ENCODE measurements at regions not wholly inside any gene's neighbourhood (a gene's known extent, or its start where the extent isn't known, plus 50 kb on each side); places are given as distances from the start of the nearest gene placed in this dataset.

- TF ChIP-seq CTCF (conservative IDR thresholded peaks at IDR 0.05 in 1 of 2, IDR thresholded peaks at IDR 0.05 in 1 of 2; ENCODE audit: low read depth in 1 of 2, low read length in 2 of 2), result no peak
- no peak for TF ChIP-seq EZH2 (IDR thresholded peaks at IDR 0.05; ENCODE audit: low read length, missing control alignments)
Observed at GRCh38 chr7:155927905-155928304, 115.6 kb upstream of the SHH start.
